GM19023 (cell line): ENCODE measurements at regions not wholly inside any gene's neighbourhood (a gene's known extent, or its start where the extent isn't known, plus 50 kb on each side); places are given as distances from the start of the nearest gene placed in this dataset.
"Not testable (repeated sequence)": the region's sequence is repeated elsewhere in the genome, so short reads cannot be mapped to it uniquely, and the experiment has no call there.

ENCODE experiments used
- ATAC-seq: cut with Tn5 transposase; IDR thresholded peaks from one replicate; pipeline ENCODE4 v1.9.1; 2021; ENCODE audit warnings: mild to moderate bottlenecking, moderate library complexity; ENCODE audit not compliant: unreplicated experiment

DNA sequence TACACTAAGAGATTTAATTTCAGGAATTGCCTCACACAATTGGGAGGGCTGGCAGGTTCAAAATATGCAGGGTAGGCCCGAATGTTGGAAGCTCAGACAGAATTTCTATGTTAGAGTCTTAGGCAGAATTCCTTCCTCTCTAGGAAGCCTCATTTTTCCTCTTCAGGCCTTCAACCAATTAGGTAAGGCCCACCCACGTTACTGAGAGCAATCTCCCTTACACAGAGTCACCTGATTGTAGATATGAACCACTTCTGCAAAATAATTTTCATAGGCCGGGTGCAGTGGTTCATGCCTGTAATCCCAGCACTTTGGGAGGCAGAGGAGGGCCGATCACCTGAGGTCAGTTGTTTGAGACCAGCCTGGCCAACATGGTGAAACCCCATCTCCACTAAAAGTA, 50.2 kb upstream of the HIVEP1 start:
- ATAC-seq = no peak

DNA sequence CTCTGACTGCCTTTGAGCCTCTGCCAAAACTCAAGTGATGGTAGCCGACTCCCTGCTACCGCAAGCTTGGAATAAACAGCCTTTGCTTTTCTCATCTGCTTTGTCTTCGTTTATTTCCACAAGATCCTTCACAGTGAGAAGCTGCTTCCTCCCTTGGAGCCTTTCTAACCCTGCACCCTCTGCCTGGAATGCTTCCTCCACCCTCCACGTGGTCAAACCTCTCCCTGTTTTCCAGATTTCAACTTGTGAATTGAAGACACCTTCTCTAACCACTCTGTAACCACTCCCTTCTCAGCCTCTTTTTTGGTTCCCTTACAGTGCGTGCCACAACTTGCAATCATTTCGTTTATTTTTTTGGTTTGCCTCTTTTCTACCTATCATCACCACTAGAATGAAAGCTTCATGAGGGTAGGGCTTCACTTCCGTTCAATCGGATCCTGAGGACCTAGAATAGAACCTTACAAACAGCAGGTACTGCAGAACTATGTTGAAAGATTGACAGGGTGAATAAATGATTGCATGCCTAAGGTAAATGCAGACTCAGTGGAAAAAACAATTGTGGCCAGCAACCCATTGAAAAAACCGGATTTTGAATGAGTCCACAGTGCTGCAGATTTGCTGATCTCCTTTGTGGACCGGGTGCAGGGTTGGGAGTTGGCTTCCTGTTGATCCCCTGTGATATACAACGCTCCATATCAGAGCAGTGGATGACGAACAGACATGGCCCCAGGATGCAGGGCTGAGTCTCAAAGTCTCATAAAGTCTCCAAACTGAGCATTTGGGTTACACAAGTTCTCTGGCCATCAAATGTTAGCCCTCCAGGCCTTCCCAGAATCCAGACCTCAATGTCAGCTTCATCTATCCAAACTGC, 51.0 kb upstream of the HIVEP1 start:
- no peak for ATAC-seq

DNA sequence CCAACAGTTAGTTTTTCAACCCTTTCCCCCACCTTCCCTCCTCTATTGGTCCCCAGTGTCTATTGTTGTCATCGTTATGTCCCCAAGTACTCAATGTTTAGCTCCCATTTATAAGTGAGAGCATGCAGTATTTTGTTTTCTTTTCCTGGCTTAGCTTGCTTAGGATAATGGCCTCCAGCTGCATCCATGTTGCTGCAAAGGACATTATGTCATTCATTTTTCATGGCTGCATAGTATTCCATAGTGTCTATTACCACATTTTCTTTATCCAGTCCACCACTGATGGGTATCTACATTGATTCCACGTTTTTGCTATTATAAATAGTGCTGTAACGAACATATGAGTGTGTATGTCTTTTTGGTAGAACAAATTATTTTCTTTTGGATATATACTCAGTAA, 55.3 kb upstream of the HIVEP1 start:
- no peak for ATAC-seq

DNA sequence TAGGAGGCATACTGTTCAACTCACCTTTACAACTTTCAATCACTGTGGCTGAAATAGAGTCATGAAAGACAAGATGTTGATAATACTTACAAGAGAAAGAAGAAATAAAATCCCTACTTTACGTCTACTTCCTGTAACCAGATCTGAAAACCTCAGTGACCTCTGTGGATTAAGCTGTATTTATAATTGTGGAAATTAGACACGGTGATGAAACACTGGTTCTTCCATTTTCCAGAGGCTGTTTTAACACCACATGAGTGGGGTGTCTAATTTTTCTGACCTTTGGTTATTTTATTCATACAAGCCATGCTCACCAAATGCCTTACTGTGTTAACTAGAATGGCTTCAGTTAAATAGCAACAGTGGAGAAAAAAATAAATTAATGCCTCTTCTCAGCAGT, 58.5 kb upstream of the HIVEP1 start:
- ATAC-seq = no peak

DNA sequence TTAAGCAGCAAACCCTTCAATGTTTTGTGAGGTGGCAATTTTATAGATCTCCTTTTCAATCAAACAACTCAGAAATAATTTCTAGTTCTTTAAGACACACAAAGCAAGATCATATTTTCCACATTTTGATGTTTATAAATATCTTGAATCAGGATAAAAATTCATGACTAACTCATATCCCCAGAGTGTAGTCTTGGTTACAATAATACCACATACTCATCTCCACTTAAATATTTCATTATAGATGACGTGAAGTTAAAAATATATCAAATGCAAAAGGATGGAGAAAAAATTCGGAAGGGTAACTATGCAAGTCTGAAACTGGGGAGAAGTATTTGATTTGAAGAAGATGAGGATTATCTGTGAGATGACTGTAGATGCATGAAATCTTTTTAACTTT, 59.8 kb upstream of the HIVEP1 start:
- ATAC-seq = no peak

DNA sequence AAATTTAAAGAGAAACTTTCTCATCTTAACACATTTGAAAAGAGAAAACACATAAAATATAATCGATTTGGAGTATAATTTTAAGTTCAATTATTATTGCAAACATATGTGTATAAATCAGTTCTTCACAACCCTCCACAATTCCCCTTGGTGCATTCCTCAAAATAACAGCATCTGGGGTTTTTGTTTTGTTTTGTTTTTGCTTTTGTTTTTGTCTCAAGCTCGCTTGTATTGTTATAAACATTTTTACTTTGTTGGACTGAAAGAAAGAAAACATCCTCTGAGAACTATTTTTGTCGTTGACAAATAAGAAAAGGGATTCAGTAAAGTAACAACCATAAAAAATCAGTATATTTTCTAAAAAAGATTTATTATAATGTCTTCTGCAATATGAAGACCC, 60.2 kb upstream of the HIVEP1 start:
- ATAC-seq = no peak

DNA sequence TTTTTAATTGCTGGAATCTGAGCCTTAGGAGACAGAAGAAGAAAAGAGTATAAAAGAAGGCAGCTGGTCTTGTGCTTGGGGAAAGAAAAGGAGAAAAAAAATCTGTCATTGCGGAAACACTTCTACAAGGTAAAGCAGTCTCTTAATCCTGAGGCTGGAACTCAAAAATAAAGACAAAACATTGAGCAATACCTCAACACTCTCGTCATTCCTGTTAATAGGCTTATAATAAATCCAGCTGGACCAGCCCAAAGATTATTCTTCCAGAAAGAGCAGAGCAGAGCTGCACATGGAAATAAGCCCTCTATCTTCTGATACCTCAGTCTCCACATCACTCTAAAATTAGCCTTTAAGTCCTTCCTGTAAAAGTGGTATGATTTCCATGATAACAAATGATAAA, 62.0 kb upstream of the HIVEP1 start:
- ATAC-seq = no peak

DNA sequence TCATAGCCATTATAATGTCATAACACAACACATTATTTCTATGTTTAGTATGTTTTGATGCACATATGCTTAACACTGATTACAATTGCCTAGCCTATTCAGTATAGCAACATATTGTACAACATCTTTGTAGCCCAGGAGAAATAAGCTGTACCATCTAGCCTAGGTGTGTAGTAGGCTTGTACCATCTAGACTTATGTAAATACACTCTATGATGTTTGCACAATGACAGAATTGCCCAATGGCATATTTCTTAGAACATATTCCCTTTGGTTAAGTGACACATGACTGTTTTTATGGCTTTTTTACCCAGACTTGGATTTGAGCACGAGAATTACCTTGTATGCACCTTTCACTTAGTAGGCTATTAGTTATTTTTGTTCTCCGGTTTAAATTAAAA, 64.5 kb upstream of the HIVEP1 start:
- ATAC-seq = no peak

DNA sequence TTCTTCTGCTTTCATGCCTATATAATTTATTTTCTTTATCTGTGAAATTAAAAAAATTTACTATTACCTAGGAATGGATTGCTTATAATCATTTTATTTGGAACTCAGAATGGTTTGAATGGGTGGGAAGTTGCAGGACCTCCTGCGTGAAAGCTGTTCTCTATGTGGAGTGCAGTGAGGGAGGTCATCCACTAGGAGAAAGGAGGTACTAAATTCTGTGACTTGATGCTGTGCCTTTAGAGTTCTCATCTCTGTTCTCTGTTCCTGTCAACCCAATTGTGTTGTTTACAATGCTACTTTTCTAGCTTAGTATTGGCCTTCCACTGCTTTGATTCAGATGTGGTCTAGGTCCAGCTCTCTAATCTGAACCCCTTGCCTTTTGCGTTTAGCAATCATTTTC, 65.0 kb upstream of the HIVEP1 start:
- no peak for ATAC-seq

DNA sequence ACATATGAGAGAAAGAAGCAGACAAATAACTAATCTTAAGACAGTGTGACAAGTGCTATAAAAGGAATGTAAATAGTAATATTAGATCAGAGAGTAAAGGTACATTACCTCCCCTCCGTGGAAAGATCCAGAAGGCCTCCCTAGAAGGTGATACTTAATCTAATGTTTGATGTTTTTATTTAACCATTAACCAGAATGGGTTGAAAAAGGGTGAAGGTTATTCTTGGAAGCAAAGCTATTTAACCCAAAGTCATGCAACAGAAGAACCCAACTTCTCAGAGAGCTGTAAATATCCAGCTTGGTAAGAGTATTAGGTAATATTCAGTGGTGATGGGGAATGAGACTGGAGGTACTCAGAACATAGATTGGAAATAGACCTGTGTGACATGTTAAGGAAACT, 68.0 kb upstream of the HIVEP1 start:
- ATAC-seq = no peak

DNA sequence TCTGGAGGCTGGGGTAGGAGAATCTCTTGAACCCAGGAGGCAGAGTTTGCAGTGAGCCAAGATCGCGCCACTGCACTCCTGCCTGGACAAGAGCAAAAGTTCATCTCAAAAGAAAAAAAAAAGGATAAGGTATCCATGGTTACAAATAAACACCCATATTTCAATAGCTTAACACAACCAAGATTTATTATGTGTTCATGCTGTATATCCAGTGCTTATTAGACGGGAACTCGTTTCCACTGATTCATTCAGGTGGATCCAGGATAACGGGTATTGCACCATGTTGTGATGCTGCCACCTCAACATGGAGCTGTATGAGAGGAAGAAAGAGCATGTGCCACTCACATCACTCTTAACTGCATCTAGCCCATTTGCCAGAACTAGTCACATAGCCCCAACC, 69.1 kb upstream of the HIVEP1 start:
- ATAC-seq = no peak

DNA sequence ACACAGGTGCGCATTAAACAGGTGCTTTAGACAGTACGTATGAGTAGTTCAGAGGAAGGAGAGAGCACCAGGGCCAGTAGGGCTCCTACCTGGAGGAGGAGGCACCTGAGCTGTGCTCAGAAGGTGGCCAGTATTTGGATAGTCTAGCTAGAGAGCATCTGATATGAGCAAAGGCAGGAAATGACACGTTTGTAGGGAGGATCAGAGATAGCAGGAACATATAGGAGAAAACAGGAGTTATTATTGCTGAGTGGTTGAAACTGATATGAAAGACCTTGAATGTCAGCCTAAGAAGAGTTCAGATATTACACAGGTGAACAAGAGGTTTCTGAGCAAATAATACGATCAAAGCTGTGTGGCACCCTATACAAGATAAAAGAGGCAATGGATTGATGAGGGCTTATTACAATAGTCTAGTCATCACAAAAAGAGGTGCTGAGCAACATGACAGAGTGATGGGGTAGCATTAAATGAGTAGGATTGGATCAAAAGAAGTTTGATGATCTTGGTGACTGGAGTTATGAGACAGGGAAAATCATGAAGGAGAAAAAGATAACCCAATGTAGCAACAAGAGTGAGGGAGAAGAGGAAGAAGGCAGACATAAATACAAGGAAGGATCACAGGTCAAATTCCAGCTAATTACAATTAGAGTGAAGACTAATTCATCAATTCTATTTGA, 69.8 kb upstream of the HIVEP1 start:
- no peak for ATAC-seq

DNA sequence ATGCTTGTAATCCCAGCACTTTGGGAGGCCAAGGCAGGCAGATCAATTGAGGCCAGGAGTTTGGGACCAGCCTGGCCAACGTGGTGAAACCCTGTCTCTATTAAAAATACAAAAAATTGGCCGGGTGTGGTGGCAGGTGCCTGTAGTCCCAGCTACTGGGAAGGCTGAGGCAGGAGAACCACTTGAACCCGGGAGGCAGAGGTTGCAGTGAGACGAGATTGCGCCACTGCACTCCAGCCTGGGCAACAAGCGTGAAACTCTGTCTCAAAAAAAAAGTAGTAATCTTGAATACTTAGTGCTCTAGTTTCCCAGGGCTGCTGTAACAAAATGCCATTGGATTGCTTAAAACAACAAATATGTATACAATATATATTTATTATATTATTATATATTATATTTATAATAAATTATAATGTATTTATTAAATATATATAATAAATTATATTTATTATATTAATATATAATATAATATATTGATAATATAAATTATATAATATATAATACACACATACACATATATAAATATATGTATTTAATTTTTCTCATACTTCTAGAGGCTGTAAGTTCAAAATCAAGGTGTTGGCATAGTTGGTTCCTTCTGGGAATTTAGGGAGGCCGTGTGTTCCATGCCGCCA, 71.5 kb upstream of the HIVEP1 start:
- not testable (repeated sequence) for ATAC-seq

DNA sequence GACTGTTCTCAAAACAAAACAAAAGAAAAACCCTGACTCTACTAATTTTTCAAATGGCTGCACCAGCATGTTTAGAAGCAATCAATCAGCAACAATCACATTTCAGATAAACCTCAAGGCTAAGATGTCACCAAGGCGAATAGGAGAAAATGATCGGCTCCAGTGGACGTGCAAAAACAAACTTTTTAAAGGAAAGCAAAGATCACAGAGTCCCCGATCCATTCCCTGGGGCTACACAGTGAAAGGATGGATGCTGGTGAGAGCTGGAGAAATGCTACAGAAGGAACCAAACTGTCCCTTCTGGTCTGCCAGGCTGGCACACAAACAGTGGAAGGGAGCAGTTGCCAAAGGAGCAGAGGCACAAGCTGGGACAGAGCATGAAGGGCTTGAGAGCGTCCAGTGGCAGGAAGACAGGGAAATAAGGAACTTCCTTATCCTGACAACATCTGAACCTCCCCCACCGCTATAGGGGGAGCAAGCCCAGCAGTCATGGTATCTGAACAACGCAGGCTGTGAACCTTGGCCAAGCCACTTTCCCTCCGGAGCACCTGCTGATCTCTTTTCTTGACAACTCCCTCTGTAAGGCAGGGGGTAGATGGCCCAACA, 73.7 kb upstream of the HIVEP1 start:
- no peak for ATAC-seq

DNA sequence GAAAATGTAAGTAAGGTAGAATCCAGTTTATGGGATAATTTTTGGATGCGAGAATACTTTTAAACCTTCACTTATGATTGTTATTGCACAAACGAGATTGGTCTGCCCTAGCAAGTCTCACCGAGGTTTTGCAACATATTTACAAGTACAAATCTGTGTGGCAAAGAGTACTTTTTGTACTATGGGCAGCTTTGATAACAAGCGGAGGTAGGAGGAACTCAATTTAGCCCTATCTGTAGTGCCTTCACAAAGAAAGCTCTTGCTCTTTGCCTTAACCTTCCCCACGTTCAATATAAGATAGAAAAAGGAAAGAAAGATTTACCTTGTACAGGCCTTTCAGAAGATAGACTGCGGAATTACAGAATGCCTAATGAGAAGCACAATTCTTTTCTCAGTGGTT, 77.5 kb upstream of the HIVEP1 start:
- no peak for ATAC-seq

DNA sequence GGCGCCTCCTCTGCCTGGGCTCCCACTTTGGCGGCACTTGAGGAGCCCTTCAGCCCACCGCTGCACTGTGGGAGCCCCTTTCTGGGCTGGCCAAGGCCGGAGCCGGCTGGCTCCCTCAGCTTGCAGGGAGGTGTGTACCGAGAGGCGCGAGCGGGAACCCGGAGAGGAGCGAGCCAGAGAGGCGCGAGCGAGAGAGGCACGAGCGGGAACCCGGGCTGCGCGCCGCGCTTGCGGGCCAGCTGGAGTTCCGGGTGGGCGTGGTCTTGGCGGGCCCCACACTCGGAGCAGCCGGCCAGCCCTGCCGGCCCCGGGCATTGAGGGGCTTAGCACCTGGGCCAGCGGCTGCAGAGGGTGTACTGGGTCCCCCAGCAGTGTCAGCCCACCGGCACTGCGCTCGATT, 79.2 kb upstream of the HIVEP1 start:
- ATAC-seq = not testable (repeated sequence)

DNA sequence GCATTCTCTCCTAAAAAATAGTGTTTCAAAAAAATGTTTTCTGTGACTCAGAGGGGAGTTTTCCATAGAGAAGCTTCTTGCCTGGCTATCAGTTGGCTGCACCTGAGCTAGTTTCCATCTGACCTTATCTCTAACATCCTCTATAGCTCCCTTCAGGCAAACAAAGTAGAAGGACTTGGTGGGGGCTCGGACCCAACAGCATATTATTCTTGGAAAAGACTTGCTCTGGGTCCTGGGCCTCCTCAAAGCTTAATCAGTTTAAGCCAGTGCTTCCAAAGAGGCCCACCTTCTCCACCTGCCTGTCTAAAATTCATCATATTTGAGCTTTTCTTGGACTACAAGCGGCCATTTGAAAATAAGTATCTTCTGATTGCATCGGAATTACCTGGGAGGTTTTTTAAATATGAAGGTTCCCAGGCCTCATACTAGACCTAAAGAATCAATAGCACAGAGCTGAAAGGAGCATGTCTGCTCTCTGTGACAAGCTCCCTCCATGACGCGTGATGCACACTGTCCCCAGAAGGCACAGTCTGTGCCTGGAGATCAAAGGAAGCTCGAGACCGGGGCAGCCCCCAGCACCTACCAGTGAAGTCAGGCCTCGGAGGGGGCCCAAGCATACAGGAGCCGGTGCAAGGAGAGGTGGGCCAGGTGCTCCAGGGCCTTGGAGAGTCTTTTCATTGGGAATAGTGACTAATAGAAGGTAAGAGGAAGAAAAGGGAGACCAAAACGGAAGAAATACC, 80.6 kb upstream of the HIVEP1 start:
- ATAC-seq = no peak

DNA sequence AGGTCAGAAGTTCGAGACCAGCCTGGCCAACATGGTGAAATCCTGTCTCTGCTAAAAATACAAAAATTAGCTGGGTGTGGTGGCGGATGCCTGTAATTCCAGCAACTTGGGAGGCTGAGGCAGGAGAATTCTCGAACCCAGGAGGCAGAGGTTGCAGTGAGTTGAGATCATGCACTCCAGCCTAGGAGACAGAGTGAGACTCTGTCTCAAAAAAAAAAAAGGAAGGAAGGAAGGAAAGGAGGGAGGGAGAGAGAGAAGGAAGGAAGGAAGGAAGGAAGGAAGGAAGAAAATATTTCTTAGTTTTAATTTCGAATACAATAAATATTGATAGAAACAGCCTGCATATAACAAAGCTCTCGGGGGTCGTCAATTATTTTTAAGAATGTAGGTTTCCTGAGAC, 81.3 kb upstream of the HIVEP1 start:
- ATAC-seq = not testable (repeated sequence)

DNA sequence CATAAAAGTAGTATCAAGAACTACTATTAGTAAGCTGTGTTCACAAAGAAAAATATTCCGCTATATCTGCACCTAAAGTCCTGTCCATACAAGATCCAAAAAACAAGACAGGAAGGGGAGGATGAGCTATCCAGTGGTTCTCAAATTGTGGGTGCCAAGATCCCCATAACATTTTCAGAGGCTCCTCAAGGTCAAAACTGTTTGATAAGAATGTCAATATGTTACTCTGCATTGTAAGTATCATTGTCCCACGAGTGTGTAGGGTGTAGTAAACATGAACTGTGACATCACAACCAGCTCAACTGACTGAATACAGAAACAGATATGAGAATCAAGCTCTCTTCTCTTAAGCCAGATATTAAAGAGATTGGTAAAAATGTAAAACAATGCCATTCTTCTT, 81.9 kb upstream of the HIVEP1 start:
- ATAC-seq = no peak

DNA sequence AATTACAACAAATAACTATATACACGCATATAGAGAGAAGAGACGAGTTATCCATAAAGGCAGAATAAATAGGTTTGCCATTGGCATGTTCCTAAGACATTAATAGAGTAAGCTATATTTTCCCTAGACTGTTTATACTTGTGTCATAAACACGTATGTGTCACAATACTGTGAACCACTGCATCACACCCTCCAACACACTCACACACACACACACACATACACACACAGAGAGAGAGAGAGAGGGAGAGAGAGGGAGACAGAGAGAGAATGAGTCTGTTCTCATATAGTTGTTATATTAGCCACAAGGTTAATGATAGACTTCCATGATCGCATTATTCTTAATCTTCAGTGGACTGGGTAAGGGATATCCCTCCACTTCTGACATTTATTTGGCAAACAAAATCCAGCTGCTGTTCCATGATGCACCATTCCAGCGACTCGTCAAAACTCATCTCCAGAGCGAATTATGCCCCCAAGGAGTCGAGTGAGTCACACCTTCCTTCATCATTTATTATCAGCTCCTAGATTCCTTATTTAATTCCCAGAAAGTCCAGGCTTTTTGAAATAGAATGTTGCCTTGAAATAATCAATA, 82.8 kb upstream of the HIVEP1 start:
- no peak for ATAC-seq
